IPS-NIHi7 (cell line): ENCODE measurements at regions not wholly inside any gene's neighbourhood (a gene's known extent, or its start where the extent isn't known, plus 50 kb on each side); places are given as distances from the start of the nearest gene placed in this dataset.
A peak's percentile ranks its signal among the peaks of the same experiment; 100 is the strongest.

ENCODE experiments used
- DNase-seq: peaks from one replicate; pipeline ENCODE4 v3.0.0; 2012; ENCODE audit warnings: mixed read lengths; ENCODE audit errors: extremely low spot score

- DNase-seq, result no peak
Observed at GRCh38 chr3:126266850-126267168, 86.4 kb upstream of the ALDH1L1 start.

- DNase-seq, result peak; percentile 49
Observed at GRCh38 chr3:126266291-126266840, 86.0 kb upstream of the ALDH1L1 start.

GRCh38 chr3:126264952-126265351 is 84.6 kb upstream of the ALDH1L1 start:
- DNase-seq, result no peak

DNA sequence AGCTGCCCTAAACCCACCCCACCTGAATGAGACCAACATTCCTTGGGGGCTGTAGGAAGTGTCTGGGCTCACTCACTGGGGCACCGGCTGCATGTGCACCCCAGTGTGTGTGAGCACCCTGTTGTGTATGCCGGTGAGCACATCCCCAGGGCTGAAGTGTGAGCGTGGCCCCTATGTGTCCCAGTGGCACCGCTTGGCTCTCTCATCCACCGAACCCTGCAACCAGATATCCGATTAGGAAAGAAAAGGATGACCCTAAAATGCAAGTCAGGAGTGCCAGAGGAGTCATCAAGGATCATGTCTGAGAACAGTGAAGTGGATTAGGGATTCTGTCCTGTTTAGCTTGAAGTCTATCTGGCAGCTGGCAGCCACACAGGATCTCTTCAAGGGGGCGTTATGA is 84.0 kb upstream of the ALDH1L1 start:
- no peak for DNase-seq

- DNase-seq, result no peak
Observed at GRCh38 chr3:126263971-126264370, 83.6 kb upstream of the ALDH1L1 start.

GRCh38 chr3:126263539-126263938 is 83.2 kb upstream of the ALDH1L1 start:
- no peak for DNase-seq

- DNase-seq, result no peak
Observed at GRCh38 chr3:126262227-126262626, 81.8 kb upstream of the ALDH1L1 start.

DNA sequence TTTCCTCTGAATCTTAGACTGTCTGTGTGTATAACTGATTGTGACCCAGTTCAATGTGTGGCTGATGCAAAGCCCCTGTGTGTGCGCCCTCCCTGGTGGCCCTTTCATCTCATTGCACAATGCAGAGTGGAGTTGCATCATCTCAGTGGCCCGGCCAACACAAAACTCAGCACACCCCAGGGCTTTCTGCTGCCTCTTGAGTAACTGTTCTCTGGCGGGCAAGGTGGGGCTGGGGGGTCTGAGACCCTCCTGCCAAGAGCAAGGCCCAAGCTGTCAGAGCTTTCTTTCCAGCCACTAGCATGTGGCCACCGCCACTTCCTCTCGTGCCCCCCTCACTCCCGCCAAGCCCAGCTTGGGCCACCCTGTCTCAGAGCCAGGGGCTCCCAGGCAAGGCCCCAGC is 80.7 kb upstream of the ALDH1L1 start:
- peak; percentile 47 for DNase-seq

GRCh38 chr3:126259411-126260391 is 79.3 kb upstream of the ALDH1L1 start:
- peak; percentile 83 for DNase-seq

GRCh38 chr3:126258670-126259069 is 78.3 kb upstream of the ALDH1L1 start:
- DNase-seq, result no peak

DNA sequence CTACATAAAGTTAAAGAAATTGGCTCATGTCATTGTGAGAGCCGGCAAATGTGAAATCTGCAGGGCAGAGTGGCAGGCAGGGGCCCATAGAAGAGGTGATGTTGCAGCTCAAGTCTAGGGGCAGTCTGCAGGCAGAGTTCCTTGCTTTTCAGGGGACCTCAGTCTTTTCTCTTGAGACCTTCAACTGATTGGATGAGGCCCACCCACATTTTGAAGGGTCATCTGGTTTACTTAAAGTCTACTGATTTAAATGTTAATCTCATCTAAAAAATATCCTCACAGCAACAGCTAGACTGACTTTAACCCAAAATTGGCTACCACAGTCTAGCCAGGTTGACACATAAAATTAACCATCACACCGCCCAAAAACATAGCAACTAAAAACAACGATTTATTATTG is 77.6 kb upstream of the ALDH1L1 start:
- DNase-seq, result no peak

- no peak for DNase-seq
Observed at GRCh38 chr3:126257174-126257573, 76.8 kb upstream of the ALDH1L1 start.

- DNase-seq, result no peak
Observed at GRCh38 chr3:126256251-126256650, 75.9 kb upstream of the ALDH1L1 start.

GRCh38 chr3:126253072-126253471 is 72.7 kb upstream of the ALDH1L1 start:
- DNase-seq, result no peak

DNA sequence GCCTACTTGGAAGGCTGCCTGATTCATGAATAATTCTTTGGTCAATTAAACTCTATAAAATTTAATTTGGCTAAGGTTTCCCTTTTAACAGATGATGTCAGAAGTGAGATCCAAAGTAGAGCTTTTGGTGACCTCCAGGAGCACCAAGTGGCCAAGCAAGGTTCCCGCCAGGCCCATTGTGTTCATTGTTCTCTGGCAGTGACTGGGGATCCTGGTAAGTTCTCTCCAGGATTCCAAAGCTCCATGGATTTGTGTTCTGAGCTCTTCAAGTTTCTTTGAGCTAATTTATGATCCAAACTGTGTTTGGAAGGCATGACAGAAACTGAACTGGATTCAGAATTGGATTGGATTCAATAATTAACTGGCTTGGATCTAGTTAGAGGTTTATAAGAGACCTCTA is 72.0 kb upstream of the ALDH1L1 start:
- DNase-seq, result no peak

DNA sequence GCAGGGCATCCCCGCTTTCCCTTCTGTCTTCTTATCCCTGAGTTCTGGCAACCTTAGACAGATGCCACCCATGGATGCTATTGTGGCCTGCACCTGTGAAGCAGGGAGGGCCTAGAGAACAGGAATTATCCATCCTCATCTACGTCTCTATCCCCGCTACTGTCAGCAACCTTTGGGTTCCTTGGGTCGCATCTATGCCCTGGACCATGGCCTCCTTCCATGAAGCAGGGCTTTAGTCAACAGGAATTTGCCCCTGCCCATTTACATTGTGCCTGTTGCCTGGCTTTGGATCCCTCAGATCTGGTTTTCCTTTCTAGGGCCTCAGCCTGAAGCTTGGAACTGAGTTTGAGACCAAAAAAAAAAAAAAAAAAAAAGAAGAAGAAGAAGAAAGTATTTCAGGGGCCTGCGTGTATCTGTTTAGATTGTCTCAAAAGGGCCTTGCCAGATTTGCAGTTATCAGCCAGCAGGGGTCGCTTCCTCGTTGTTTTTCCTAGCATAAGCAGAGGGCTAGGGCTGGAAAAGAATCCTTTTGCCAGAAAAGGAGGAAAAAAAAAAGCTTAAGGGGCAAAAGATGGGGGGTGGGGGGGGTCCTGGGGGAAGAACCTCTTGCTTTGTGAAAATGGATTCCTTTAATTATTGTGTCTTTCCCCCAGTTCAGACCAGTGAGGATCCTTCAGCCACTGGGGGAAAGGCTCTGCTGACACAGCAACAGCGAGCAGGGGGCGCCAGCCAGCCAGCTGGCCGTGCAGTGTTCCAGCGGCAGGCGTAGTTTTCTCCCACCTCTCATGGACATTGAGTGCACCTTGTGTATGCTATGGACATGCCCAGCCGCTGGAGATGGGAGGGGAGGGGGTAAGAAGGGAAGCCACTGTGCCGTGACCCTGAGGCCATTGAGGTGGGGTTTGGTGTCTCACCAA is 65.7 kb upstream of the ALDH1L1 start:
- DNase-seq, result peak; percentile 78
